ENCODE measurements at regions not wholly inside any gene's neighbourhood (a gene's known extent, or its start where the extent isn't known, plus 50 kb on each side); places are given as distances from the start of the nearest gene placed in this dataset.

- DNase-seq: no peak
Measured at GRCh38 chr20:22924046-22924737, 110.9 kb upstream of the SSTR4 start.

DNA sequence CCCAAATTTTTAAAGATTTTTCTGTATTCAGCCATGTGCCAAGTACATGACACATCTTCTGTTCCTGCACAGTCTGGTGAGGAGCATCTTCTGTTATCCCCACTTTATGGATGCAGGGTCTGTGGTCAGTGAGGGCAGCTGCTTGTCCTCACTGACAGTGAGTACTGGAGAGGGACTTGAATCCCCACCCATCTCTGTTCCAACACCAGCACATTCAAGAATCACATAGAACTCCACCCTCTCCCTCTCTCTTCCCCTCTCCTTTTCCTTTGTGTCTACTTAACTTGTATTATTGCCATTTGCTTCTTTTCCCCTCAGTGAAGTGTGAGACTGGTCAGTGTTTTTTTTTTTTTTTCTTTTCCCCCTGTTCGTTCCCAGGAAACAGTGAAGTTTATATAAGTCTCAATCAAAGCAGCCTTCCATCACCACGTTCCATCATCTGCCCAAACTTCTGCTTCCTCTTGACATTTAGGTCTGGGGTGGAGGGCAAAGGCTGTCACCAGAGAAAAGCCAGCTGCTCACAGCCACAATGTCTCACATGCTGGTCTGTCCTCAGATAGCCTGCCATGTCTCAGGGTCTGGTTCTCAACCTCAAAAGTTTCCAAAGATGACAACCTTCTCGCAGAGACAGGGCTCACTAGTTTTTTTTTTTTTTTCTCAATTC, 110.0 kb upstream of the SSTR4 start:
- DNase-seq: no peak

DNA sequence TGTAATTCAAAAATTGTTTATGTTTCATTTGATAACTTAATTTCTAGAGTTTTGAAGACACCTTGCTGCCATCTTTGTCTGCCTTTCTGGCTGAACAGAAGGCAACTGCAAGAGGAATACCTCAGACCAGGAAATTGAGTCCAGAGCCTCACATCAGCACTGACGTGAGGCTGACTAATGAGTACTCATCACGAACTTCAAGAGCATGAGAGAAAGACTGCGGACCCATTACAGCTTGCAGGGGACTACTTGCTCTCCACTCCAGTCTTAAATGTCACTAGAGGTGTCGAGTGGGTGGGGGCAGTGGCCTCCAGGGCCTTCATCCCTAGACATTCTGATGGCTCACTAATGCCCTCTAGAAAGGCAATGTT, 109.5 kb upstream of the SSTR4 start:
- DNase-seq: no peak

DNA sequence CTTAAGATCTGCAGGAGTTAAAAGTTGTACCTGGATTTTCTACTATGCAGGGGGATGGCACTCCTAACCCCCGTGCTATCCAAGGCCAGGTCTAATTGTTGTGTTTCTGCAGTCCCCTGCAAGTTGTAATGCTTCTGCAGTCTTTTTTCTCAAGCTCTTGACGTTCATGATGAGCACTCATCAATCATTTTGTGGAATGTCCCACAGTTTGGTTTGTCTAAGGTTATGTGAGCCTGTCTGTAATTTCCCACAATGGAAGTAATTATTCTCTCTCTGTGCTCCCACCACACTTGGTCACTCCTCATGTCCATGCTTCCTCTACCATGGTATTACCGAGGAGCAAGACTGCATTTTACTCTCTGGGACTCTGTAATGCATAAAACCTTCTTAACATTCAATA, 107.6 kb upstream of the SSTR4 start:
- DNase-seq: no peak

DNA sequence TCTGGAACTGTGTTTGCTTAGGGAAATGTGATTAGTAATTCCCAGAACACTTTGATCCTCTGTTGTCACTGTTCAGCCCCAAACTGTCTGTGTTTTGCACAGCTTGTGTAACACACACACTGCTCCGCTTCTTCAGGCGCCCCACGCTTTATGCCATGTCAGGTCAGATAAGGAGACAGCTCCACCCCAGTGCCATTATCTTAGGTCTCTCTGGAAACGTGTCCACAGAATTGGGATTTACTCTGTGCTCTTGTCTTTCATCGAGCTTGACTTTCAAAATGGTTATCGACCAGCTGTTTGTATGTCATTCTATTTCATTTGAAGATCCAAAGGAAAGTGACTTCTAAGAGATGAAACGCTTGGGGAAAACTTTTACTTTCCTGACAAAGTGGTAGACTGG, 106.4 kb upstream of the SSTR4 start:
- DNase-seq: no peak

DNA sequence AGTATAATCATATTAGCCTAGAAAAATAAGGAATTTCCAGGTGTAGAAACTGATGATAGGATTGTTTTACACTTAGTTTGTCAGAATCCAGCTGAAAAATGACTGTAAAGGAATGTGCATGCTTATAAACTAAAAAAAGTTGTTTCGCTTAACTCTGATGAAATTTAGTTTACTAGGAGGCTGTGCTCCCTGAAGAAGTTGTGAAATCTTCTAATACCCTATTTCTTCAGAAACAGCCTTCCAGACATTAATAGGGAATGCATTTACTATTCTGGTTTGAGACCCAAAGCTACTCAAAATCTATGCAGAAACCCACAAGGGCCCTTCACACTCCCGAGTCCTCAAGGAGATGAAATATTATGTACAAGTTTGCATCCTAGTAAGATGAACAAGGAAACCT, 105.5 kb upstream of the SSTR4 start:
- no peak for DNase-seq

GRCh38 chr20:22931653-22932608, 103.2 kb upstream of the SSTR4 start:
- no peak for DNase-seq

DNA sequence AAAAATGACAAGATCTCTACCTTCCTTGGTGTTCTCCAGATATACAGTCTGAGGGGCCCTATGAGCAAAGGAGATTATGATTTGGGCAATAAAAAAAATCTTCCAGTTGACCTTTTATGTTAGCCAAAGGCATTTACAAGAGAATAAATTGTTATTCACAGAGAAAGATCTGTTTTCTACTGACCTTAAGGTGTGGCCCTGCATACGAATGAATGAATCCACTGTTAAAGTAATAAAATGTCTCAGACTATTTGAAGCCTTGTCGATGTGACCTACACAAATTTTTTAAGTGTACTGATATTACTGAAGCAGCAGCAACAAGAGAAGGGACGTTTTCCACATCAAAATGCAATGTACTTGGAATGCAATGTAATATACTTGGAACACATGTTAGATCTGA, 95.9 kb upstream of the SSTR4 start:
- DNase-seq: no peak

DNA sequence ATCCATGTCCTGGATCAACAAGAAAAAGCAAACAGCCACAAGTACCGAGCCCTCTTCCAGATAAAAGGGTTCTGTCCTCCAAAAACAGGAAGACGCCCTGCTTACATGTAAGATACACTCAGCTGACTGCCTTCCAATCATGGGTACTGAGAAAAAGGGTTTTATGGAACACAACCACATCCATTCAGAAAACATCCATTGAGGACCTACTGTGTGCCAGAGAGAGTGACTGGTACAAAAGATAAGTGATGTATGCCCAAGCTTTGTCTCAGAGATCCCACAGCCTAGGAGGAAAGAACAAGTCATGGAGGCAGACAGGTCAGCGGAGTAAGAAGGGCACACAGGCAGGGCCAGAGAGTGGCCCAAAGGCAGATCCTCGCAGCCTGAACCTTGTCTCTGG, 94.8 kb upstream of the SSTR4 start:
- DNase-seq: no peak

DNA sequence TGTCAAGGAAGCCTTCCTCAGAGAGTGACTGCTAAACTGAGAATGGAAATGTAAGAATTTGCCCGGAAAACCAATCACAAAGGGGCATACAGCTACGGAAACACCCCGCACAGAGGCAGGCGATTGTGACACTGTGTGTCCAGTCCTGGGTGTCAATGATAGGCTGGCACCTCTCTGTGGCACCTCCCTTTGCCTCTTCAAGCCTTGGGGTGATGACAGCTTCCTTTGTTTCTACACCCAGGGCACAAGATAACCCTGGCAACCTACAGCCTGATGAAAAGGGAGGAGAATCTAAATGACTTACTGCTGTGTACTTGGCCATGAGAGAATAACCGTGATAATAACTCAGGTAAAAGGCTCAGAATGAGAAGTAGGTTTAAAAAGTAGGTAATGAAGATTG, 93.6 kb upstream of the SSTR4 start:
- no peak for DNase-seq

- DNase-seq: no peak
Measured at GRCh38 chr20:22942742-22943141, 92.4 kb upstream of the SSTR4 start.

GRCh38 chr20:22944062-22944461, 91.0 kb upstream of the SSTR4 start:
- no peak for DNase-seq

DNA sequence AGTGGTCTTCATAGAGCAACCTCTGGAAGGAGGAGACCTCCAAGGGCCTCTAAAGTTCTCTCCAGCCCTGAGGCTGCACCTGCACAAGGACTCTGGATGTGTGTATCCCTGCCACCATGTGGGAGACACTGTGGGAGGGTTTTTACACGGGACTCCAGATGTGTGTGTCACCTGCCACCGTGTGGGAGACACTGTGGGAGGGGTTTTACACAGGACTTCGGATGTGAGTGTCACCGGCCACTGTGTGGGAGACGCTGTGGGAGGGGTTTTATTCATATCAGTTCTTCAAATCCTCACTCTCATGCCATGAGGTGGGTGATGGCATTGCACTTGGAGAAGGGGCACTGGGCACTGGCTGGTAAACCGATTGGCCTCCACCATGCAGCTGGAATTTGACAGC, 90.2 kb upstream of the SSTR4 start:
- no peak for DNase-seq

GRCh38 chr20:22946596-22946995, 88.5 kb upstream of the SSTR4 start:
- DNase-seq: no peak

GRCh38 chr20:22949331-22950109, 85.6 kb upstream of the SSTR4 start:
- DNase-seq: no peak

DNA sequence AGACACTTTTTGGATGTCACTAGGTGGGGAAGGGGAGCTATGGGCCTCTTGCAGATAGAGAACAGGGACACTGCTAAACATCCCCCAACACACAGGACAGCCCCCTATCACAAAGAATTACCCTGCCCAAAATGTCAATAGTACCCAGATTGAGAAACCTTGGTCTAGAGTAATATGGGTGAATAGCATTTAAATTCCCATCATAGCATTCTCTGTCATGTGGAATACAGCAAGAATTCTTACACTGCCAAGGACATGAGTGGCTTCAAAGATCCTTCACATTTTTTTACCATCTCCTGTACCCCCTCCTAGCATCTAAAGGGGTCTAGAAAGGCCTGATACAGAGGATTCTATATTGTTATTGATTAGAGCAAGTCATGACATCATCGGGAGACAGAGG, 83.1 kb upstream of the SSTR4 start:
- no peak for DNase-seq

- DNase-seq: no peak
Measured at GRCh38 chr20:22954661-22955060, 80.5 kb upstream of the SSTR4 start.

DNA sequence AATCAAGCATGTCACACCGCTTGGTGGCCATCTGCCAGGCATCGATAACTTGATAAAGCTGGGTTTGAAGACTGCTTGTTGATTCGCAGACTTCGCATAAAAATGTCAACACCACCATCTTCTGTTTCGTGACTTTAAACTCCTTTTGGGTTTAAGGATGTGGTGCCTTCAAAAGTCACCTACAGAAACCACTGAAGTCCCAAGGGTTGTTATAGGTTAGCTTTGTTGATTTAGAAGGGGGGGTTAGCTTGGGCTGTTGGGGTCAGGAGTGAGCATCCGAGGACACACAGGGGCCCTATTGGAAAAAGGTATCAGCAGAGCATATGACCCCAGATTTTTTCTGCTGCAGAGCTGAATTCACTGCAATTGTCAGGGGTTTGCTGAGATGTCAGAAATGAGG, 76.7 kb upstream of the SSTR4 start:
- no peak for DNase-seq

- DNase-seq: no peak
Measured at GRCh38 chr20:22962567-22963439, 72.3 kb upstream of the SSTR4 start.

GRCh38 chr20:22963581-22963980, 71.5 kb upstream of the SSTR4 start:
- DNase-seq: no peak

GRCh38 chr20:22966787-22967464, 68.2 kb upstream of the SSTR4 start:
- DNase-seq: no peak

All from activated CD4-positive, alpha-beta T cell treated with anti-CD3 and anti-CD28 coated beads, Interleukin-2, amount 50 U/mL, for 48 hours (primary cell).